BLaER1 (cell line): ENCODE measurements at regions not wholly inside any gene's neighbourhood (a gene's known extent, or its start where the extent isn't known, plus 50 kb on each side); places are given as distances from the start of the nearest gene placed in this dataset.

Experiments used
- H3K27ac ChIP-seq: shearing (Covaris generic); formaldehyde crosslinking; 2 replicates; pipeline ENCODE4 v1.8.1; 2022
- H3K27me3 ChIP-seq: shearing (Covaris generic); formaldehyde crosslinking; 2 replicates; pipeline ENCODE4 v1.8.1; 2022
- H3K36me3 ChIP-seq: shearing (Covaris generic); formaldehyde crosslinking; 2 replicates; pipeline ENCODE4 v1.8.1; 2022
- H3K4me1 ChIP-seq: shearing (Covaris generic); formaldehyde crosslinking; 2 replicates; pipeline ENCODE4 v1.8.1; 2022
- H3K4me2 ChIP-seq: shearing (Covaris generic); formaldehyde crosslinking; 2 replicates; pipeline ENCODE4 v1.8.1; 2022
- H3K4me3 ChIP-seq: shearing (Covaris generic); formaldehyde crosslinking; 2 replicates; pipeline ENCODE4 v1.8.1; 2022
- H3K9ac ChIP-seq: shearing (Covaris generic); formaldehyde crosslinking; 2 replicates; pipeline ENCODE4 v1.8.1; 2022
- H3K9me3 ChIP-seq: shearing (Covaris generic); formaldehyde crosslinking; 2 replicates; pipeline ENCODE4 v1.8.1; 2022
- H4K20me1 ChIP-seq: shearing (Covaris generic); formaldehyde crosslinking; 2 replicates; pipeline ENCODE4 v1.8.1; 2022
- Cebpa-rat ChIP-seq: shearing (Covaris generic); IDR thresholded peaks from 2 replicates; pipeline ENCODE4 v1.8.1; 2022

- H3K36me3 ChIP-seq: no peaks in the 10 kb centered on the region
- no peaks in the 10 kb centered on the region for H3K27me3 ChIP-seq
- TF ChIP-seq Cebpa-rat: no peak
- H3K4me1 ChIP-seq: peaks cover 38% of the 10 kb centered on the region
- no peak overlapping the region for H3K4me2 ChIP-seq
- no peak overlapping the region for H3K27ac ChIP-seq
- H3K9ac ChIP-seq: no peak overlapping the region
- no peaks in the 10 kb centered on the region for H4K20me1 ChIP-seq
- H3K9me3 ChIP-seq: peaks cover 28% of the 10 kb centered on the region
- no peak overlapping the region for H3K4me3 ChIP-seq
Measured at GRCh38 chr1:60196026-60196425, 122.5 kb upstream of the C1orf87 start.

GRCh38 chr1:60185684-60186083 lies 112.1 kb upstream of the C1orf87 start:
- H3K27ac ChIP-seq: no peak overlapping the region
- no peaks in the 10 kb centered on the region for H4K20me1 ChIP-seq
- H3K36me3 ChIP-seq: no peaks in the 10 kb centered on the region
- TF ChIP-seq Cebpa-rat: no peak
- no peak overlapping the region for H3K9ac ChIP-seq
- no peak overlapping the region for H3K4me2 ChIP-seq
- H3K4me3 ChIP-seq: no peak overlapping the region
- peaks cover 53% of the 10 kb centered on the region for H3K9me3 ChIP-seq
- no peaks in the 10 kb centered on the region for H3K27me3 ChIP-seq
- H3K4me1 ChIP-seq: no peaks in the 10 kb centered on the region

- H3K27ac ChIP-seq: no peak overlapping the region
- no peaks in the 10 kb centered on the region for H4K20me1 ChIP-seq
- no peaks in the 10 kb centered on the region for H3K27me3 ChIP-seq
- no peaks in the 10 kb centered on the region for H3K36me3 ChIP-seq
- H3K9ac ChIP-seq: no peak overlapping the region
- no peak for TF ChIP-seq Cebpa-rat
- H3K4me1 ChIP-seq: no peaks in the 10 kb centered on the region
- no peak overlapping the region for H3K4me2 ChIP-seq
- no peak overlapping the region for H3K4me3 ChIP-seq
- peaks cover 48% of the 10 kb centered on the region for H3K9me3 ChIP-seq
Measured at GRCh38 chr1:60184521-60184920, 111.0 kb upstream of the C1orf87 start.

- no peak for TF ChIP-seq Cebpa-rat
- Histone ChIP-seq H3K9me3 (0 out of 2 replicates have a peak, but pooled peaks cover 6% of the 10 kb centered on the region), H3K4me3 (no peak overlapping the region), H3K36me3 (no peaks in the 10 kb centered on the region), H3K27me3 (no peaks in the 10 kb centered on the region), H3K27ac (no peak overlapping the region), H3K4me1 (no peaks in the 10 kb centered on the region), H4K20me1 (no peaks in the 10 kb centered on the region), H3K9ac (no peak overlapping the region), H3K4me2 (no peak overlapping the region)
Measured at GRCh38 chr1:60173729-60174505, 100.3 kb upstream of the C1orf87 start.

DNA sequence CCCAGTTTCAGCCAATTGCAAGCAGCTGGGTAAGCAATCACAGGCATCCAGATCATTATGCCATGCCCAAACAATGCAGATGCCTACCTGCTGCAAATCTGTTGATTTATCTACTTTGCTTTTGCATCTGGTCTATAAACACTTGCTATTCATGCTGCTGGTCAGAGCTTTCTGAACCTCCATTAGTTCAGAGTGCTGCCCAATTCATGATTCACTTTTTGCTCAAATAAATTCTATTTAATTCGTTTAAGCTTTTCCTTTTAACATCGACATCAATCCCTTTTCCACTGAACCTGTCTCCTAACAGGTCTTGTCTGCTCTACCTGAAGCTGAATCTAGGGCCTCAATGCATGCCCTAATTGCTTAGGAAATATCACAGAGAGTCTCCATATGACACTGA lies 99.4 kb upstream of the C1orf87 start:
- no peaks in the 10 kb centered on the region for H4K20me1 ChIP-seq
- 0 out of 2 replicates have a peak, but pooled peaks cover 6% of the 10 kb centered on the region for H3K9me3 ChIP-seq
- H3K9ac ChIP-seq: no peak overlapping the region
- H3K4me3 ChIP-seq: no peak overlapping the region
- no peak overlapping the region for H3K27ac ChIP-seq
- no peaks in the 10 kb centered on the region for H3K4me1 ChIP-seq
- H3K27me3 ChIP-seq: no peaks in the 10 kb centered on the region
- no peak for TF ChIP-seq Cebpa-rat
- no peak overlapping the region for H3K4me2 ChIP-seq
- no peaks in the 10 kb centered on the region for H3K36me3 ChIP-seq

DNA sequence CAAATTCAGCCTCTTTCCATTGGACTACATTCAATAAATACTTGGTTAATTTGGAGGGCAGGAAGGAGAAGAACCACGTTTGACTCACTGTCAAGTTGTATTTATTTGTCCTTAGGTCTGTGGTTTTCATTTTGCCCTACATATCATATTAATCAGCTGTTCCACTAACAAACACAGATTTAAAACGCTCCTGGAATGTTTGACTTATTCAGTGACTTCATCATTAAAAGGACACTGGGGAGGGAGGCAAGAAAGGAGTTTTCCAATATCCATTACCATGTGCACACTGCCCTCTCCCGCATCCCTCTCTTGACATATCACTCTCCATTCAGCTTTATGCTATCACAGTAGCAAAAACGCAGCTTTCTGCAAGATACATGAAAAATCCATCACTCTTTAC lies 98.2 kb upstream of the C1orf87 start:
- TF ChIP-seq Cebpa-rat: no peak
- no peak overlapping the region for H3K9ac ChIP-seq
- no peak overlapping the region for H3K4me3 ChIP-seq
- H3K9me3 ChIP-seq: 0 out of 2 replicates have a peak, but pooled peaks cover 6% of the 10 kb centered on the region
- no peaks in the 10 kb centered on the region for H4K20me1 ChIP-seq
- H3K27ac ChIP-seq: no peak overlapping the region
- no peaks in the 10 kb centered on the region for H3K27me3 ChIP-seq
- H3K4me2 ChIP-seq: no peak overlapping the region
- no peaks in the 10 kb centered on the region for H3K36me3 ChIP-seq
- no peaks in the 10 kb centered on the region for H3K4me1 ChIP-seq

- no peak overlapping the region for H3K27ac ChIP-seq
- H4K20me1 ChIP-seq: no peaks in the 10 kb centered on the region
- H3K4me2 ChIP-seq: no peak overlapping the region
- no peaks in the 10 kb centered on the region for H3K4me1 ChIP-seq
- H3K36me3 ChIP-seq: no peaks in the 10 kb centered on the region
- H3K27me3 ChIP-seq: no peaks in the 10 kb centered on the region
- TF ChIP-seq Cebpa-rat: no peak
- no peak overlapping the region for H3K4me3 ChIP-seq
- 0 out of 2 replicates have a peak, but pooled peaks cover 6% of the 10 kb centered on the region for H3K9me3 ChIP-seq
- H3K9ac ChIP-seq: no peak overlapping the region
Measured at GRCh38 chr1:60170709-60171108, 97.1 kb upstream of the C1orf87 start.

- Histone ChIP-seq H3K27me3 (no peaks in the 10 kb centered on the region), H4K20me1 (no peaks in the 10 kb centered on the region), H3K36me3 (no peaks in the 10 kb centered on the region), H3K9ac (no peak overlapping the region), H3K4me2 (no peak overlapping the region), H3K4me3 (no peak overlapping the region), H3K4me1 (no peaks in the 10 kb centered on the region), H3K9me3 (0 out of 2 replicates have a peak, but pooled peaks cover 6% of the 10 kb centered on the region), H3K27ac (no peak overlapping the region)
- no peak for TF ChIP-seq Cebpa-rat
Measured at GRCh38 chr1:60169206-60169605, 95.6 kb upstream of the C1orf87 start.

- H3K4me2 ChIP-seq: no peak overlapping the region
- no peak overlapping the region for H3K4me3 ChIP-seq
- no peaks in the 10 kb centered on the region for H3K27me3 ChIP-seq
- H3K4me1 ChIP-seq: no peaks in the 10 kb centered on the region
- no peaks in the 10 kb centered on the region for H4K20me1 ChIP-seq
- H3K27ac ChIP-seq: no peak overlapping the region
- no peaks in the 10 kb centered on the region for H3K36me3 ChIP-seq
- H3K9me3 ChIP-seq: no peaks in the 10 kb centered on the region
- TF ChIP-seq Cebpa-rat: no peak
- H3K9ac ChIP-seq: no peak overlapping the region
Measured at GRCh38 chr1:60162936-60163335, 89.4 kb upstream of the C1orf87 start.

DNA sequence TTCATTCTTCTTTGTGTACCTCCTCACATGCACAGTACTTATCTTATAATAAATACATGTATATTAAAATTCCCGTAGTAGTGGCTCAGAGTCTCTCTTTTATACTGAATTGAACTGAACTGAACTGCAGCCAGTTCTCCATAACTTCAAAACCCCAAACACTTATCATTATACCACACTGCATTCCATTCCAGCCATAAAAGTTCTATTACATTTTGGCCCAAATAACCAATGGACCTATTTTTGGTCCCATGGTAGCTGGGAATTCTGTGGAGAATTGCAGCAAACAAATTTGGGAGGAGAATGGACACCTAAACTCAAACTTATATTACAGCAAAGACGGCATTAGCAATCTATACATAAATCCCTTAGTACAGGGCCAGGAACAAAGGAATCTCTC lies 86.6 kb upstream of the C1orf87 start:
- Histone ChIP-seq H3K27me3 (no peaks in the 10 kb centered on the region), H3K4me1 (no peaks in the 10 kb centered on the region), H3K27ac (no peak overlapping the region), H3K9ac (no peak overlapping the region), H3K36me3 (no peaks in the 10 kb centered on the region), H3K4me3 (no peak overlapping the region), H3K4me2 (no peak overlapping the region), H3K9me3 (no peaks in the 10 kb centered on the region), H4K20me1 (no peaks in the 10 kb centered on the region)
- no peak for TF ChIP-seq Cebpa-rat

DNA sequence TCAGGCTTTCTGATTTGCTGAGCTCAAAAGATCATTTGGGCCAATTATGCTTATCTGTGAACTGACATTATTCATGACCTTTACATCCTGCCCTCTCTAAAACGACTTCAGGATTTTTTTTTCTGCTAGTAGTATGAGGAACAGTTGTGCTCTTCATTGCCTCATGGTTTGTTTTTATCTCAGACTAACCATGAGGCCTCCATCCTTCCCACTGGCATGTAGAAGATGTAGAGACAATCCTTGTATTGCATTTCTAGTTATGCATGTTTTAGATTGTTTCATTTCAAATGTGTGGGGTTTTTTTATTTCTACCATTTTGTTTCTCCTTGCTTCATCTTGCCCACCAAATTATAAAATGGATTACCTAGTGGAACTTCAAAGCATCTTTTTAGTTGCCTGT lies 82.8 kb upstream of the C1orf87 start:
- no peak overlapping the region for H3K4me3 ChIP-seq
- H3K9me3 ChIP-seq: no peaks in the 10 kb centered on the region
- H4K20me1 ChIP-seq: no peaks in the 10 kb centered on the region
- H3K27ac ChIP-seq: no peak overlapping the region
- no peaks in the 10 kb centered on the region for H3K27me3 ChIP-seq
- no peaks in the 10 kb centered on the region for H3K4me1 ChIP-seq
- H3K4me2 ChIP-seq: no peak overlapping the region
- TF ChIP-seq Cebpa-rat: no peak
- H3K9ac ChIP-seq: no peak overlapping the region
- H3K36me3 ChIP-seq: no peaks in the 10 kb centered on the region
